GM12872 (cell line): ENCODE measurements at regions not wholly inside any gene's neighbourhood (a gene's known extent, or its start where the extent isn't known, plus 50 kb on each side); places are given as distances from the start of the nearest gene placed in this dataset.
A peak's percentile ranks its signal among the peaks of the same experiment; 100 is the strongest.

ENCODE experiments used
- TF ChIP-seq, protein P1 (sequence below): IDR thresholded peaks from 3 replicates; pipeline ENCODE4 v1.5.1; 2011; ENCODE audit warnings: low read depth, mild to moderate bottlenecking, low read length, moderate library complexity; ENCODE audit not compliant: insufficient read depth

DNA sequence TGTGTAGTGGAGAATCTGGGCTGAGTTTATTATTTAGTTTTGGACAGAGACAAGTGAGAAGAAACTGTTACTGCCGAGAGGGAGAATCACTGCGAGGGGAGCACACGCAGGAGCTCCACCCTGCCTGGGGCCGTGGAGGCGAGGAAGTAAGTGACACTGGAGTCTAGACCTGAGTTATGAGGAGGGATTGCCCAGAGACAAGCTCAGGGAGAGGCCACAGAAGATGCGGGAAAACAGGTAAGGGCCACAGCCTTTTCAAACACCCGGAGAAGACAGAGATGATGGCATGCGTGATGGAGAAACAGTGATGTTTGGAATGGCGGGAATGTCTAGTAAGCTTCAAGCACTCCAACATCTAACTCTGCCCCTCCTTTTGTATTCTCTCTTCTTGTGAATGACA, 84.1 kb downstream of the TNFSF11 start:
- TF ChIP-seq, protein P1, sequence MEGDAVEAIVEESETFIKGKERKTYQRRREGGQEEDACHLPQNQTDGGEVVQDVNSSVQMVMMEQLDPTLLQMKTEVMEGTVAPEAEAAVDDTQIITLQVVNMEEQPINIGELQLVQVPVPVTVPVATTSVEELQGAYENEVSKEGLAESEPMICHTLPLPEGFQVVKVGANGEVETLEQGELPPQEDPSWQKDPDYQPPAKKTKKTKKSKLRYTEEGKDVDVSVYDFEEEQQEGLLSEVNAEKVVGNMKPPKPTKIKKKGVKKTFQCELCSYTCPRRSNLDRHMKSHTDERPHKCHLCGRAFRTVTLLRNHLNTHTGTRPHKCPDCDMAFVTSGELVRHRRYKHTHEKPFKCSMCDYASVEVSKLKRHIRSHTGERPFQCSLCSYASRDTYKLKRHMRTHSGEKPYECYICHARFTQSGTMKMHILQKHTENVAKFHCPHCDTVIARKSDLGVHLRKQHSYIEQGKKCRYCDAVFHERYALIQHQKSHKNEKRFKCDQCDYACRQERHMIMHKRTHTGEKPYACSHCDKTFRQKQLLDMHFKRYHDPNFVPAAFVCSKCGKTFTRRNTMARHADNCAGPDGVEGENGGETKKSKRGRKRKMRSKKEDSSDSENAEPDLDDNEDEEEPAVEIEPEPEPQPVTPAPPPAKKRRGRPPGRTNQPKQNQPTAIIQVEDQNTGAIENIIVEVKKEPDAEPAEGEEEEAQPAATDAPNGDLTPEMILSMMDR = no peak

DNA sequence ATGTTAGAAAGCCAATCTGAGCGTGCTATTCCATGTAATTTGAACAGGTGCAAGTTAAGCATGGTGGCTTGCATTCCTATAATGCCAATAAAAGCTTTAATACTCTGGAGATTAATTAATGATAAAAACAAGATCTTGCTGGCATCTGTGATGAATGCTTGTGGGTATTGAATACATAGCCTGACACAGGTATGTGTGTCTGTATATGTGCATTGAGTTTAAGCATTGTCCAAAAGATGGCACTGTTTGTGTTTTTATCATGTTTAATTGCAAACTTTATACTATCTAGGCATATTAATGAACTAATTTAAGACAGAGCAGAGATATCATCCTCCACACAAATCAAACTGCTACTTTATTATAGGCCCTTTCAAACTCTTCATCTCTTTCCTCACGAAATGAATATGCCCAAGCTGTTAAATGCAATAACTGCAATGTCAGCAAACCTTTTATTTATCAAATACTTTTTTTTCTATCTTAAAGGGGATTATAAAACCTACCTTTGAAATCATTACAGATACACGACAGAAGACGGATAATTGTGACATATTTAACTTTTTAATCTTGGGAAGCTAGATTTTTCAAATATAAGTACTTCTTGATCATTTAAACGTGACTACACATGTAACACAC, 86.5 kb downstream of the TNFSF11 start:
- TF ChIP-seq, protein P1 = 0 out of 3 replicates have a peak, but pooled peaks have one; percentile 7

DNA sequence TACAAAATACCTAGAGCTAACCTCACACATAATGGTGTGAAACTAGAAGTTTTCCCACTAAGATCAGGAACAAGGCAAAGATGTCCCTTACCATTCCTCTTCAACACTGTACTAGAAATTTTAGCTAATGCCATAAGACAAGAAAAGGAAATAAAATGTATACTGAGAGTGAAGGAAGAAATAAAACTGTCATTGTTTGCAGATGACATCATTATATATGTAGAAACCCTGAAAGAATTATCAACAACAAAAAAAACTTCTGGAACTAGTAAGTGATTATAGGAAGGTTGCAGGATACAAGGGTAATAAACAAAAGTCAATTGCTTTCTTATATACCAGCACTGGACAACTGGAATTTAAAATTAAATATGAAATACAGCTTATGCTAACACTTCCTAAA, 93.7 kb downstream of the TNFSF11 start:
- TF ChIP-seq, protein P1 = no peak

DNA sequence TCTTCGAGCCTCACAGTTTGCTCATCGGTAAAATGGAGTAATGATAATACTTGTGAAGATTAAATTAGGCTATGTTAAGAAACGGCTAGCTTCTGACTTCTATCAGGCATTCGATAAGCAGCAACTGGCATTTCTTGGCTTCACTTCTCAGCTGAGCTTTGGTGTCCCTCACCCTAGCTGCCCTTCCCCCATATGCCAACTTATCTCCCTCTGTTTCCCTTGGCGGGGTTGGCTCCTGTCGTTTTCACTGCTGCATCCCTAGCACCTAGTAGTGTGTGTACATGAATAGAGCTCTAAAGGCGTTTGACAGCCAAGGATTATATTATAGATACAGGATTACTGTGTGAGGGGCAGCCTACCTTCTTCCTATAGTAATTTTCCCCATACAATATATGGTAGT, 97.5 kb downstream of the TNFSF11 start:
- TF ChIP-seq, protein P1 = no peak

DNA sequence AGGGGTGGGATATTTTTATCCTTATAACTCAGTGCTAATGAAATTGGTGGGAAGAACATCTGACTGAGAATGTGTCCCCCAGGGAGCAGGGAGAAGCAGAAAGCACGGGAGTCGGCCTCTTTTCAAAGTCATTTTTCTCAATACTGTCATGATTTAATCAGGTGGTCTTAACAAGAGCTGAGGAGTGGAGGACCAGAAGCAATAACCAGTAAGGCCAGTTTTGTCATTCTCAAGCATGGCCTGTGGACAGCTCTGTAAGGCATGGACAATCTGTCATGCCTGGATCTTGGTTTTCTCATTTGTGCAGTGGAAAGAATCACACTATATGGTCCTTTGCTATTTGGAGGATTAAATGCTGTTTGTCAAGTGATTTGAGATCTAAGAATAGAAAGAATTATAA, 99.7 kb downstream of the TNFSF11 start:
- TF ChIP-seq, protein P1 = no peak

DNA sequence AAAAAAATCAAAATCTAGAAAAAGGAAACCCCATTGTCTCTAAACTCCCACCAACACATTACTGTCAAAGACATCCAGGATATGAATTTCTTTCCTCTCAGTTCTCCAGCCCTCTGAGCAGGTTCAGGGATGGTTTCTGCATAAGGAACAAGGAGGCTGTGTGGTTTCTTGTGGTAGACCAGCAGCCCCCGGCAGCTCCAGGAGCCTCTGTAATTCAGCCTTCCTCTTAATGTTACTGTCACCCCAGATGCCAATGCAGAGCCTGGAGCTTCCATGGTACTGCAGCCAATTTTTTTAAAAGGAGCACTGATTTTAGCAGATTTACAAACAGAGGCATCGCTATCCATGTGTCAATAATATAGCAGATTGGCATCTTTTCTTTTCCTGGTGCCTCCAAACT, 100.6 kb upstream of the FAM216B start:
- TF ChIP-seq, protein P1 = no peak

DNA sequence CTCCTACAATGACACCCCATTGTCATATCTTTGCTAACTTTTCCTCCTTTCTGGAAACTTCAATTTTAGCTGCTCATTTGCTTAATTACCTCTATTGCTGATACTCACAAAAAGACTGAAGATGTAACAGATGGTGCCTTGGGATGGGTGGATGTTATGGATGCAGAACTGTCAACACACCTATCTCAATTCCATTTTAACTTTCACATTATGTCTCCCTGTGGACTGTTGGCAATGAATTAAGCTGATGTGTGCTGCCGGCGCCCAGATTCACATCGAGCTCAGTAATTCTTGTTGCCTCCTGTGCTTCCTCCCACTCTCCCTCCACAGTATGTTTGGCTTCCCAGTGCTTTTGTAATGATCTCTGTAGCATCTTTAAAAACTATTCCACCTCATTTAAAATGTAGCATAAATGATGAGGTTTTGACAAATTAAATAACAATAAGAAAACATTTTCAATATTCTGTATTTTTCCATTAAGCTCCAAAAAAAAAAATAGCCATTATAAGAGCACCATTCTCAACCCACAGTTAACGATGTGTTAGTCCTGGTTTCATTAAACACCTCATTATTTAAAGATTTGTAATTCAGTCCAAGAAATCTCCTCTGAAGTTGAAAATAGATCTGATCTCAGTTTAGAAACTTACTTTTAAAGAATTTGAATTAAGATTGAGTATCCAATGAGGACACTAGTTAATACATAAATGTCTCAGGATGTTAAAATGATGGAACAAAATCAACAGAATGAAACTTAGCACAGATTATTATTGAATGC, 99.9 kb upstream of the FAM216B start:
- TF ChIP-seq, protein P1 = no peak
